Stimulated activated CD8-positive, alpha-beta memory T cell treated with anti-CD3 and anti-CD28 coated beads, Interleukin-7, amount 100 ng/mL, for 4 hours (primary cell): ENCODE measurements at regions not wholly inside any gene's neighbourhood (a gene's known extent, or its start where the extent isn't known, plus 50 kb on each side); places are given as distances from the start of the nearest gene placed in this dataset.
"Not testable (repeated sequence)": the region's sequence is repeated elsewhere in the genome, so short reads cannot be mapped to it uniquely, and the experiment has no call there.

ENCODE experiments used
- DNase-seq, 2 donors: peaks; one replicate each; pipeline ENCODE4 v3.0.0-alpha.2; 2020; ENCODE audit warnings: low read depth in 2 of 2

DNA sequence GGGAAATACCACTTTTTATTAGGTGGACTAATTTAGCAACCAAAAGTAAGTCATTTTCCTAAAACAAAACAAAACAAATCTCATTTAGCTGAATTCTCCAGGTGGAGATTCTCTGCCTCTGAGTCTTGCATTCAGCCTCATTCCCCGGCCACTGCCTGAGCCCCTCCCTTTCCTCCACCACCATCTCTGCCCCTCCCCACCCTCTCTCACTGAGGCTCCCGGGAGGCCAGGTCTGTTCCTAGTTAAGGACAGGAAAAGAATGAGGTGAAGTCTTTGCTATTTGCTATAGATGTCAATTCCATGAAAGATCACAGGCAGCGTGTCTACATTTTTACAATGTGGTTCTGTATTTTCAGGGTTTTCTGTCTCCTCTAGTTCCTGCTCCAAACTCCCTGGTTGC, 83.0 kb upstream of the SOX11 start:
- DNase-seq, result no peak

DNA sequence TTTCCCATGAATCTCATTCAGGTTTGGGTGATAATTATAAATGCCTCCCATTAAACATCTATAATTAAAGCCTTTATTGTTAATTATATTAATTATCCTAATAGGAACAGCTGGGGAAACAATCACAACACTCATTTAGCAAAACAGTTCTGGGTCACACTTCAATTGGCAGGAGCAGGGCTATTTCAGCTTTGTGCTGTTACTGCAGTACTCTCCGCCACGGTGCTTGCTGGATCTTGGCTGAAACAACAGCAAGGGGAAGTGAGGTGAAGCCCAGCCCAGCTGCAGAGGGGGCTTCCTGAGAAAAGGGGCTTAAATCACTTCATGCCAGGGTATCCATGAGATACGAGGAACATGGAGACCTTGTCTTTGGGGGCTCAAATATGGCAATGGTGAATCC, 79.5 kb upstream of the SOX11 start:
- no peak for DNase-seq

DNA sequence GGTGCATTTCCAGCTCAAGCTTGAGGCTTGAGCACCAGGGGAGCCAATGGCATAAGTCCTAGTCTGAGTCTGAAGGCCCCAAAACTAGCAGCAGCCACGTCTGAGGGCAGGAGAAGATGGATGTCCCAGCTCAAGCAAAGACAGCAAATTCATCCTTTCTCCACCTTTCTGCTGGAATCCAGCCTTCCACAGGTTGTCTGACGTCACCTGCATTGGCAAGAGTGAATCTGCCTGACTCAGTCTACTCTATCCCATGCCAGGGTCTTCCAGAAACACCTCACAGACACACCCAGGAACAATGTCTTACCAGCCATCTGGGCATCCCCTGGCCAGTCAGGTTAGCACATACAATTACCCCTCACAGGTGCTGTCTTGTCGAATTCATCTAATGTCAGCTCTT, 76.2 kb upstream of the SOX11 start:
- no peak for DNase-seq

- DNase-seq, result no peak
Measured at GRCh38 chr2:5617358-5617757, 74.8 kb upstream of the SOX11 start.

DNA sequence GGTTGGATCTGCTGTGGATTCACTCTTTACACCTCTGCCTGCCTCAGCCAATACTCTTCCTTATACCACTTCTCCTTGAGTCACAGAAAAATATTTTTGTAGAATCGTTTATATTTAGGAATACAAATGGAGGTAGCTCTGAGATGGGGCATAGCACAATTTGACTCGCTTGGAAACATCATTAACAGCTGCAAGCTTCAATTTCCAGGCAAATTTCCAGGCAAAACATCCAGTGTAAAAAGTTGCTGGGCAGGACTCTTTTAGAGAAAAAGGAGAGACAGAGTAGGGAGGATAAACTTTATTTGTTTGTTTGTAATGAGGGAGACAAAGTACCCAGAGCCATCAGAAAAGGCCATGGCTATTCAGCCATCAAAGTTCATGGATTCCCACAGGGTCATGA, 74.4 kb upstream of the SOX11 start:
- DNase-seq, result no peak

DNA sequence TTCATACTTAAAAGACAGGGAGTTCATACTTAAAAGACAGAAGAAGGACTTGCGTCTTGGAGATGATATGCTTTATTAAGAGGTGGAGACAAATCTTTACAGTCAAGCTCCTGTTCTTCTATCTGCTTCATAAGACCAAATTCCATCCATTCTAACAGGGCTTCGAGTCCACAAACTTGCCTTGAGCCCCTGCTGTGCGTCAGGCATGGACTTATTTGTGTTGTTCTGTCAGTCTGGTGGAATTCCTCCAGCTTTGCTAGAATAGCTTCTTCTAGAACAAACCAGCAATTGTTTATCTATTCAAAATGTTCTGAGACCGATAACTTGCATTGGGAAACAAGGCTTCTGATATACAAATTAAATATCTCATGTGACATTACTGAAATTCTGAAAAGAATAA, 73.9 kb upstream of the SOX11 start:
- no peak for DNase-seq

GRCh38 chr2:5625556-5626065, 66.6 kb upstream of the SOX11 start:
- not testable (repeated sequence) for DNase-seq

GRCh38 chr2:5628484-5628883, 63.7 kb upstream of the SOX11 start:
- not testable (repeated sequence) for DNase-seq

GRCh38 chr2:5629510-5629909, 62.7 kb upstream of the SOX11 start:
- DNase-seq, result not testable (repeated sequence)

GRCh38 chr2:5637051-5637450, 55.1 kb upstream of the SOX11 start:
- DNase-seq, result not testable (repeated sequence)
